WERI-Rb-1 (cell line): ENCODE measurements at regions not wholly inside any gene's neighbourhood (a gene's known extent, or its start where the extent isn't known, plus 50 kb on each side); places are given as distances from the start of the nearest gene placed in this dataset.

Experiments
- DNase-seq: peaks from one replicate; pipeline ENCODE4 v3.0.0-alpha.2; 2020
- H3K27ac ChIP-seq: fragments of 250-450 bp; sonication (Bioruptor Pico); 2 replicates; pipeline ENCODE4 v1.5.1; 2020; ENCODE audit warnings: mild to moderate bottlenecking, moderate library complexity
- H3K27me3 ChIP-seq: fragments of 250-450 bp; sonication (Bioruptor Pico); 2 replicates; pipeline ENCODE4 v1.5.1; 2021; ENCODE audit warnings: mild to moderate bottlenecking, low read depth, moderate library complexity; ENCODE audit not compliant: insufficient read depth, severe bottlenecking
- H3K36me3 ChIP-seq: fragments of 250-450 bp; sonication (Bioruptor Pico); 2 replicates; pipeline ENCODE4 v1.5.1; 2020; ENCODE audit warnings: mild to moderate bottlenecking, moderate library complexity
- H3K4me3 ChIP-seq: 2 replicates; pipeline ENCODE4 v1.5.1; 2011; ENCODE audit warnings: low read depth, mild to moderate bottlenecking, control low read depth, low read length
- H3K9me3 ChIP-seq: fragments of 250-450 bp; sonication (Bioruptor Pico); 2 replicates; pipeline ENCODE4 v1.5.1; 2021; ENCODE audit warnings: mild to moderate bottlenecking, moderate library complexity; ENCODE audit not compliant: severe bottlenecking
- CTCF ChIP-seq: IDR thresholded peaks from 2 replicates; pipeline ENCODE4 v1.5.1; 2011; ENCODE audit warnings: low read depth, mild to moderate bottlenecking, control low read depth, inconsistent platforms, low read length

- DNase-seq: no peak
- Histone ChIP-seq H3K27ac (no peak overlapping the region), H3K36me3 (no peaks in the 10 kb centered on the region), H3K27me3 (no peaks in the 10 kb centered on the region), H3K4me3 (no peak overlapping the region), H3K9me3 (no peaks in the 10 kb centered on the region)
- TF ChIP-seq CTCF: no peak
These were observed 170.6 kb downstream of the RMI1 start for GRCh38 chr9:84151236-84151635.

- Histone ChIP-seq H3K36me3 (no peaks in the 10 kb centered on the region), H3K4me3 (no peak overlapping the region), H3K9me3 (no peaks in the 10 kb centered on the region), H3K27ac (no peak overlapping the region), H3K27me3 (no peaks in the 10 kb centered on the region)
- no peak for TF ChIP-seq CTCF
- no peak for DNase-seq
These were observed 171.0 kb downstream of the RMI1 start for GRCh38 chr9:84151640-84152039.

GRCh38 chr9:84152204-84152603, 171.6 kb downstream of the RMI1 start:
- Histone ChIP-seq H3K36me3 (no peaks in the 10 kb centered on the region), H3K4me3 (no peak overlapping the region), H3K27ac (no peak overlapping the region), H3K27me3 (no peaks in the 10 kb centered on the region), H3K9me3 (no peaks in the 10 kb centered on the region)
- no peak for TF ChIP-seq CTCF
- no peak for DNase-seq

GRCh38 chr9:84153885-84154284, 173.3 kb downstream of the RMI1 start:
- Histone ChIP-seq H3K4me3 (no peak overlapping the region), H3K9me3 (no peaks in the 10 kb centered on the region), H3K36me3 (no peaks in the 10 kb centered on the region), H3K27me3 (no peaks in the 10 kb centered on the region), H3K27ac (no peak overlapping the region)
- no peak for DNase-seq
- TF ChIP-seq CTCF: no peak

- no peak for TF ChIP-seq CTCF
- DNase-seq: no peak
- Histone ChIP-seq H3K36me3 (no peaks in the 10 kb centered on the region), H3K4me3 (no peak overlapping the region), H3K27me3 (no peaks in the 10 kb centered on the region), H3K27ac (no peak overlapping the region), H3K9me3 (no peaks in the 10 kb centered on the region)
These were observed 173.7 kb downstream of the RMI1 start for GRCh38 chr9:84154320-84154719.

- Histone ChIP-seq H3K4me3 (no peak overlapping the region), H3K36me3 (no peaks in the 10 kb centered on the region), H3K27ac (no peak overlapping the region), H3K9me3 (no peaks in the 10 kb centered on the region), H3K27me3 (no peaks in the 10 kb centered on the region)
- DNase-seq: no peak
- no peak for TF ChIP-seq CTCF
These were observed 177.4 kb downstream of the SLC28A3 start for GRCh38 chr9:84163052-84163650.
